HS-5 (cell line): ENCODE measurements at regions not wholly inside any gene's neighbourhood (a gene's known extent, or its start where the extent isn't known, plus 50 kb on each side); places are given as distances from the start of the nearest gene placed in this dataset.

Experiments used
- DNase-seq: peaks from one replicate; pipeline ENCODE4 v3.0.0-alpha.2; 2012; ENCODE audit warnings: low read depth

- DNase-seq, result no peak
These were observed 104.7 kb upstream of the ISL1 start for GRCh38 chr5:51278539-51278938.

- no peak for DNase-seq
These were observed 103.1 kb upstream of the ISL1 start for GRCh38 chr5:51279983-51280706.

- no peak for DNase-seq
These were observed 97.2 kb upstream of the ISL1 start for GRCh38 chr5:51286046-51286445.

GRCh38 chr5:51302343-51302742 is 80.9 kb upstream of the ISL1 start:
- no peak for DNase-seq

GRCh38 chr5:51326844-51327243 is 56.4 kb upstream of the ISL1 start:
- DNase-seq, result no peak
